ENCODE measurements at regions not wholly inside any gene's neighbourhood (a gene's known extent, or its start where the extent isn't known, plus 50 kb on each side); places are given as distances from the start of the nearest gene placed in this dataset.

DNA sequence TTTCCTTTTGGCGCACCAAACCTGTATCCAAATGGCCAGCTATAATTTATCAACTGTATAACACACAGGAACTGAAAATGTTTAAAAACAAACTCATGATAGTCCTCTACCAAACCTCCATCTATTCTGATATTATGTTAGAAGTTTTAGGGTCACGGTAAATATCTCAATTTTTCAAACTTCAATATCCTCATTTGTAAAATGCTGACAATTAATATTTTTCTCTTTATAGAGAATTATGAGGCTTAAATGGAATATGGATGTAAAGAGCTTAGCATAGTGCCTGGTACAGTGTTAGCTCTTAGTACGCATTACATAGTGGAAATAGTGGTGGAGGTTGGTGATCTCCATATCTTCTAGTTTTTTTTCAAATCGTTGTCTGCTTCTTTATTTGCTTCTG is 917.6 kb downstream of the TLE4 start:
- TF ChIP-seq CTCF (IDR thresholded peaks at IDR 0.05) (no peak), POLR2A (IDR thresholded peaks at IDR 0.05) (no peak)

Measured in adrenal gland (tissue), 5 donors.